OCI-LY3 (cell line): ENCODE measurements at regions not wholly inside any gene's neighbourhood (a gene's known extent, or its start where the extent isn't known, plus 50 kb on each side); places are given as distances from the start of the nearest gene placed in this dataset.

Experiments
- H2AFZ ChIP-seq: fragments of 200-600, 300-600 bp; shearing (Covaris generic); 2 replicates; pipeline ENCODE4 v1.6.0; 2014; ENCODE audit warnings: antibody characterized with exemption, low read depth, low read length
- H3K27ac ChIP-seq: fragments of 200-600, 300-600 bp; sonication (generic); 2 replicates; pipeline ENCODE4 v1.5.1; 2014; ENCODE audit warnings: mild to moderate bottlenecking, low read length, moderate library complexity, mixed read lengths
- H3K27me3 ChIP-seq: fragments of 200-600, 300-600 bp; sonication (generic); 2 replicates; pipeline ENCODE4 v1.6.1; 2014; ENCODE audit warnings: low read depth, low read length, mixed read lengths
- H3K36me3 ChIP-seq: fragments of 200-600, 300-600 bp; sonication (generic); replicated peaks from 2 replicates; pipeline ENCODE3; 2014; ENCODE audit warnings: low read depth, low read length, mixed read lengths
- H3K4me1 ChIP-seq: fragments of 300-600, 200-600 bp; sonication (generic); 2 replicates; pipeline ENCODE4 v1.6.1; 2014; ENCODE audit warnings: low read length, mixed read lengths
- H3K4me2 ChIP-seq: fragments of 200-600, 300-600 bp; sonication (generic); 2 replicates; pipeline ENCODE4 v1.6.1; 2014; ENCODE audit warnings: low read length, mixed read lengths
- H3K4me3 ChIP-seq: fragments of 300-600, 200-600 bp; sonication (generic); 2 replicates; pipeline ENCODE4 v1.5.1; 2014; ENCODE audit warnings: antibody characterized with exemption, mild to moderate bottlenecking, low read length, moderate library complexity
- H3K79me2 ChIP-seq: fragments of 300-600, 200-600 bp; shearing (Covaris generic); 2 replicates; pipeline ENCODE4 v1.6.1; 2014; ENCODE audit warnings: mild to moderate bottlenecking, low read length, mixed read lengths
- H3K9ac ChIP-seq: fragments of 300-600, 200-600 bp; shearing (Covaris generic); 2 replicates; pipeline ENCODE4 v1.6.0; 2014; ENCODE audit warnings: mild to moderate bottlenecking, low read length, moderate library complexity
- H3K9me3 ChIP-seq: fragments of 200-600, 300-600 bp; shearing (Covaris generic); 2 replicates; pipeline ENCODE4 v1.6.1; 2014; ENCODE audit warnings: low read length, mixed read lengths; ENCODE audit not compliant: insufficient read depth
- H4K20me1 ChIP-seq: fragments of 200-600, 300-600 bp; sonication (generic); 2 replicates; pipeline ENCODE4 v1.6.1; 2016; ENCODE audit warnings: low read length, mixed read lengths; ENCODE audit not compliant: insufficient read depth
- EZH2phosphoT487 ChIP-seq: fragments of 200-600 bp; shearing (Covaris generic); IDR thresholded peaks from 2 replicates; pipeline ENCODE4 v1.6.1; 2018; ENCODE audit warnings: antibody characterized with exemption, mixed run types, low read depth
- TF ChIP-seq, protein P1 (sequence below): fragments of 200-600, 300-600 bp; sonication (generic); IDR thresholded peaks from 2 replicates; pipeline ENCODE4 v1.5.1; 2014; ENCODE audit warnings: antibody characterized with exemption, low read length, low read depth

DNA sequence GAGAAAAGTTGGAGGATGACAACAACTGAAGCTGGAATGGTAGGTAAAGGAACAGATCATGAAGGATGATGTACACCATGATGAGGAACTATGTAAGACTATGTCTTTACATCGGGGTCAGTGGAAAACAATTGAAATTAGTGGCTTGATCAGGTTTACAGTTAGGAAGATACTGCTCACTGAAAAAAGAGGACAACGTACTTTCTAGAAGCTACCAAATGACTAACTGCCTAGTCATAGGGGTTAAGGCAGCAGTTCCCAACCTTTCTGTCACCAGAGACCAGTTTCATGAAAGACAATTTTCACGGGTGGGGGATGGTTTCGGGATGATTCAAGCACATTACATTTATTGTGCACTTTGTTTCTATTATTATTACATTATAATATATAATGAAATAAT lies 91.6 kb upstream of the ANKRD1 start:
- no peak for TF ChIP-seq EZH2phosphoT487
- TF ChIP-seq, protein P1, sequence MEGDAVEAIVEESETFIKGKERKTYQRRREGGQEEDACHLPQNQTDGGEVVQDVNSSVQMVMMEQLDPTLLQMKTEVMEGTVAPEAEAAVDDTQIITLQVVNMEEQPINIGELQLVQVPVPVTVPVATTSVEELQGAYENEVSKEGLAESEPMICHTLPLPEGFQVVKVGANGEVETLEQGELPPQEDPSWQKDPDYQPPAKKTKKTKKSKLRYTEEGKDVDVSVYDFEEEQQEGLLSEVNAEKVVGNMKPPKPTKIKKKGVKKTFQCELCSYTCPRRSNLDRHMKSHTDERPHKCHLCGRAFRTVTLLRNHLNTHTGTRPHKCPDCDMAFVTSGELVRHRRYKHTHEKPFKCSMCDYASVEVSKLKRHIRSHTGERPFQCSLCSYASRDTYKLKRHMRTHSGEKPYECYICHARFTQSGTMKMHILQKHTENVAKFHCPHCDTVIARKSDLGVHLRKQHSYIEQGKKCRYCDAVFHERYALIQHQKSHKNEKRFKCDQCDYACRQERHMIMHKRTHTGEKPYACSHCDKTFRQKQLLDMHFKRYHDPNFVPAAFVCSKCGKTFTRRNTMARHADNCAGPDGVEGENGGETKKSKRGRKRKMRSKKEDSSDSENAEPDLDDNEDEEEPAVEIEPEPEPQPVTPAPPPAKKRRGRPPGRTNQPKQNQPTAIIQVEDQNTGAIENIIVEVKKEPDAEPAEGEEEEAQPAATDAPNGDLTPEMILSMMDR, result no peak
- H3K27me3 ChIP-seq, result no peaks in the 10 kb centered on the region

GRCh38 chr10:91013985-91014384 lies 93.1 kb upstream of the ANKRD1 start:
- H3K4me2 ChIP-seq, result no peak overlapping the region
- H3K4me1 ChIP-seq, result peaks cover 44% of the 10 kb centered on the region
- H3K27ac ChIP-seq, result no peak overlapping the region
- H3K36me3 ChIP-seq, result no peaks in the 10 kb centered on the region
- H4K20me1 ChIP-seq, result no peaks in the 10 kb centered on the region
- H3K79me2 ChIP-seq, result no peaks in the 10 kb centered on the region
- H3K9me3 ChIP-seq, result no peaks in the 10 kb centered on the region
- H2AFZ ChIP-seq, result no peak overlapping the region
- no peak overlapping the region for H3K4me3 ChIP-seq
- TF ChIP-seq, protein P1, result no peak
- no peak for TF ChIP-seq EZH2phosphoT487
- no peaks in the 10 kb centered on the region for H3K27me3 ChIP-seq
- H3K9ac ChIP-seq, result no peak overlapping the region

More for the DNA sequence above, 91.6 kb upstream of the ANKRD1 start:
- H3K27ac ChIP-seq, result no peak overlapping the region
- no peak overlapping the region for H3K4me3 ChIP-seq
- H3K79me2 ChIP-seq, result no peaks in the 10 kb centered on the region
- no peaks in the 10 kb centered on the region for H3K36me3 ChIP-seq
- no peaks in the 10 kb centered on the region for H4K20me1 ChIP-seq
- H3K4me2 ChIP-seq, result no peak overlapping the region
- no peak overlapping the region for H3K9ac ChIP-seq
- peaks cover 57% of the 10 kb centered on the region for H3K4me1 ChIP-seq
- H2AFZ ChIP-seq, result no peak overlapping the region
- no peaks in the 10 kb centered on the region for H3K9me3 ChIP-seq

DNA sequence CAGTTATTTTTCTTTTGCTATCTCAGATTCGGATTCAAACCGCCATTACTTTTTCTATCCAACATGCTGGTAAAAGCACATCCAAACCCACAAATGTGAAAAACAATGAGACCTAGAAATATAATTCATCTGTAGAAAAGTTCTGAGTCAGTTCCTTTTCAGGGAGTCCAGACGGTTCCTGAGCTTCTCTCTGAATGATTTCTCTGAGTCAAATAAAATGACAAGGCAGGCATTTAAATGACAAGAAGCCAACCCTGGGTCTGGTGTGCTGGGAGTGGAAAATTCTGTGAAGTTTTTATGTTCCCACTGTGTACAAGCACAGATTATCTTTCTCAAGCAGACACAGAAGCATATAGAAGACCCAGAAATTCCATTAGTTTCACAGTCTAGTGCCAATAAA lies 96.3 kb upstream of the ANKRD1 start:
- Histone ChIP-seq H3K27ac (peak overlapping the region; percentile 29; the same call in 1 of the 2 replicates), H3K4me3 (peak overlapping the region; percentile 43), H3K79me2 (no peaks in the 10 kb centered on the region), H4K20me1 (no peaks in the 10 kb centered on the region), H3K4me2 (peak overlapping the region; percentile 61), H3K9ac (peak overlapping the region; percentile 6; the same call in 1 of the 2 replicates), H3K4me1 (peaks cover 19% of the 10 kb centered on the region), H3K27me3 (no peaks in the 10 kb centered on the region), H3K36me3 (no peaks in the 10 kb centered on the region), H2AFZ (peak overlapping the region; percentile 59), H3K9me3 (no peaks in the 10 kb centered on the region)
- TF ChIP-seq, protein P1, result no peak
- no peak for TF ChIP-seq EZH2phosphoT487

- Histone ChIP-seq H3K4me1 (peaks cover 8% of the 10 kb centered on the region), H4K20me1 (no peaks in the 10 kb centered on the region), H3K4me3 (no peak overlapping the region), H3K9me3 (no peaks in the 10 kb centered on the region), H3K27me3 (no peaks in the 10 kb centered on the region), H2AFZ (no peak overlapping the region), H3K27ac (no peak overlapping the region), H3K9ac (no peak overlapping the region), H3K4me2 (no peak overlapping the region), H3K36me3 (no peaks in the 10 kb centered on the region), H3K79me2 (no peaks in the 10 kb centered on the region)
- TF ChIP-seq, protein P1, result no peak
- TF ChIP-seq EZH2phosphoT487, result no peak
Observed at GRCh38 chr10:91021901-91022300, 101.0 kb upstream of the ANKRD1 start.
